H1 (cell line): ENCODE measurements at regions not wholly inside any gene's neighbourhood (a gene's known extent, or its start where the extent isn't known, plus 50 kb on each side); places are given as distances from the start of the nearest gene placed in this dataset.

Experiments
- CTCF ChIA-PET: fragments of 300-600 bp; sonication (Branson Sonifier 250); formaldehyde crosslinking; loops from one replicate; lab custom pipeline; 2021; ENCODE audit not compliant: partially characterized antibody; lab: Charles Lee
- POLR2A ChIA-PET: fragments of 300-600 bp; sonication (Branson Sonifier 250); formaldehyde crosslinking; loops from one replicate; lab custom pipeline; 2021; ENCODE audit warnings: inconsistent platforms; ENCODE audit not compliant: partially characterized antibody; lab: Charles Lee
- DNase-seq, 2 experiments: peaks; one replicate each; pipeline versions ENCODE4 v3.0.0 to v3.0.0-alpha.2; 2010 to 2022; ENCODE audit warnings: low spot score in 2 of 2, low read depth in 1 of 2, mixed read lengths in 1 of 2
- FAIRE-seq: peaks from 2 replicates; lab custom pipeline; 2011; peaks lifted over from hg19 to GRCh38; lab: Jason Lieb, UNC
- H2AFZ ChIP-seq: 2 replicates; pipeline ENCODE4 v1.8.1; 2012; ENCODE audit warnings: low read length, inconsistent platforms
- H2AK5ac ChIP-seq: 2 replicates; pipeline ENCODE4 v1.6.1; 2013; ENCODE audit warnings: low read depth, low read length
- H2BK120ac ChIP-seq: replicated peaks from 2 replicates; pipeline ENCODE3; 2013; ENCODE audit warnings: low read depth, low read length, inconsistent platforms
- H2BK12ac ChIP-seq: 2 replicates; pipeline ENCODE4 v1.6.1; 2013; ENCODE audit warnings: low read depth, low read length
- H2BK15ac ChIP-seq: 2 replicates; pipeline ENCODE4 v1.6.1; 2013; ENCODE audit warnings: low read length
- H2BK20ac ChIP-seq: 2 replicates; pipeline ENCODE4 v1.6.1; 2013; ENCODE audit warnings: low read length
- H2BK5ac ChIP-seq: 2 replicates; pipeline ENCODE4 v1.6.1; 2013; ENCODE audit warnings: low read depth, low read length
- H3K14ac ChIP-seq: 2 replicates; pipeline ENCODE4 v1.6.1; 2013; ENCODE audit warnings: inconsistent platforms; ENCODE audit not compliant: insufficient read length
- H3K18ac ChIP-seq: 2 replicates; pipeline ENCODE4 v1.6.1; 2013; ENCODE audit warnings: low read length; ENCODE audit errors: extremely low read depth
- H3K23ac ChIP-seq: 2 replicates; pipeline ENCODE4 v1.6.1; 2013; ENCODE audit warnings: inconsistent platforms; ENCODE audit not compliant: insufficient read length
- H3K23me2 ChIP-seq: 2 replicates; pipeline ENCODE4 v1.6.1; 2013; ENCODE audit warnings: low read depth, low read length
- H3K27ac ChIP-seq: 2 replicates; pipeline ENCODE4 v1.6.1; 2011; ENCODE audit warnings: low read depth, low read length, inconsistent platforms
- H3K27me3 ChIP-seq, 4 experiments: replicated peaks in 1 of 4; 1 replicate in 1 of 4; 2 replicates in 3 of 4; pipeline versions ENCODE4 v1.6.1 to v1.8.1; 2011 to 2013; ENCODE audit warnings: low read length in 3 of 4, mild to moderate bottlenecking in 3 of 4, inconsistent platforms in 2 of 4, mixed read lengths in 2 of 4, moderate library complexity in 1 of 4; ENCODE audit not compliant: control insufficient read depth in 3 of 4, insufficient read depth in 3 of 4; ENCODE audit errors: extremely low read depth in 1 of 4
- H3K36me3 ChIP-seq, 4 experiments: 2 replicates each; pipeline versions ENCODE4 v1.6.1 to v1.8.1; 2011 to 2013; ENCODE audit warnings: mild to moderate bottlenecking in 4 of 4, low read length in 3 of 4, moderate library complexity in 2 of 4, control low read depth in 1 of 4, inconsistent platforms in 1 of 4; ENCODE audit not compliant: insufficient read depth in 4 of 4, control insufficient read depth in 2 of 4
- H3K4ac ChIP-seq: replicated peaks from 2 replicates; pipeline ENCODE3; 2013; ENCODE audit warnings: low read length, low read depth, mixed read lengths, inconsistent platforms; ENCODE audit not compliant: insufficient read length
- H3K4me1 ChIP-seq, 4 experiments: replicated peaks in 1 of 4; 1 replicate in 1 of 4; 2 replicates in 3 of 4; pipeline versions ENCODE4 v1.6.1 to v1.8.1; 2011 to 2013; ENCODE audit warnings: low read length in 3 of 4, inconsistent platforms in 2 of 4, mixed read lengths in 1 of 4; ENCODE audit not compliant: insufficient read depth in 4 of 4, control insufficient read depth in 3 of 4
- H3K4me2 ChIP-seq, 2 experiments: 2 replicates each; pipeline versions ENCODE4 v1.6.1 to v1.8.1; 2011 to 2013; ENCODE audit warnings: low read depth in 2 of 2, low read length in 2 of 2, control low read depth in 1 of 2, inconsistent platforms in 1 of 2, mild to moderate bottlenecking in 1 of 2; ENCODE audit not compliant: insufficient read depth in 1 of 2
- H3K4me3 ChIP-seq, 4 experiments: fragments of 200-600, 300-600 bp in 1 of 4; sonication (generic), shearing (Covaris generic), sonication (Bioruptor Twin) in 1 of 4; 2 replicates each; pipeline versions ENCODE4 v1.5.1 to v1.8.1; 2011 to 2016; ENCODE audit warnings: low read length in 4 of 4, low read depth in 3 of 4, control low read depth in 2 of 4, inconsistent platforms in 2 of 4, mild to moderate bottlenecking in 2 of 4, mixed read lengths in 1 of 4, moderate library complexity in 1 of 4; ENCODE audit not compliant: insufficient read depth in 2 of 4; ENCODE audit errors: extremely low read depth in 1 of 4
- H3K56ac ChIP-seq: replicated peaks from 2 replicates; pipeline ENCODE3; 2013; ENCODE audit warnings: low read depth, mild to moderate bottlenecking, mixed read lengths, low read length, inconsistent platforms; ENCODE audit not compliant: insufficient read length
- H3K79me1 ChIP-seq: 2 replicates; pipeline ENCODE4 v1.6.1; 2013; ENCODE audit warnings: low read depth, low read length, control low read depth
- H3K79me2 ChIP-seq, 2 experiments: 2 replicates each; pipeline versions ENCODE4 v1.6.1 to v1.8.1; 2012 to 2013; ENCODE audit warnings: low read length in 2 of 2, mild to moderate bottlenecking in 2 of 2, inconsistent platforms in 1 of 2; ENCODE audit not compliant: insufficient read depth in 2 of 2, control insufficient read depth in 1 of 2
- H3K9ac ChIP-seq, 4 experiments: replicated peaks in 1 of 4; 1 replicate in 1 of 4; 2 replicates in 3 of 4; pipeline versions ENCODE4 v1.6.1 to v1.8.1; 2011 to 2013; ENCODE audit warnings: low read depth in 3 of 4, low read length in 3 of 4, control low read depth in 2 of 4, mild to moderate bottlenecking in 2 of 4, moderate library complexity in 2 of 4, inconsistent platforms in 1 of 4; ENCODE audit errors: extremely low read depth in 1 of 4
- H3K9me3 ChIP-seq, 2 experiments: 2 replicates each; pipeline versions ENCODE4 v1.6.1 to v1.8.1; 2012 to 2013; ENCODE audit warnings: mild to moderate bottlenecking in 2 of 2, moderate library complexity in 2 of 2, control low read depth in 1 of 2, inconsistent platforms in 1 of 2, low read depth in 1 of 2, low read length in 1 of 2, mixed read lengths in 1 of 2; ENCODE audit not compliant: insufficient read depth in 2 of 2
- H4K20me1 ChIP-seq, 2 experiments: replicated peaks in 1 of 2; 2 replicates each; pipeline versions ENCODE3 to v1.8.1; 2011 to 2013; ENCODE audit warnings: inconsistent platforms in 2 of 2, low read length in 2 of 2, mild to moderate bottlenecking in 1 of 2; ENCODE audit not compliant: insufficient read depth in 2 of 2, control insufficient read depth in 1 of 2
- H4K5ac ChIP-seq: 2 replicates; pipeline ENCODE4 v1.6.1; 2013; ENCODE audit warnings: low read length, low read depth, mixed read lengths, inconsistent platforms; ENCODE audit not compliant: insufficient read length
- H4K8ac ChIP-seq: 2 replicates; pipeline ENCODE4 v1.8.0; 2013; ENCODE audit warnings: mild to moderate bottlenecking, moderate library complexity, low read length, inconsistent platforms; ENCODE audit not compliant: insufficient read depth; ENCODE audit errors: extremely low read depth
- H4K91ac ChIP-seq: replicated peaks from 2 replicates; pipeline ENCODE3; 2013; ENCODE audit warnings: low read length, mixed read lengths, inconsistent platforms; ENCODE audit not compliant: insufficient read length
- EGR1 ChIP-seq: IDR thresholded peaks from 2 replicates; pipeline ENCODE4 v1.6.1; 2011; ENCODE audit warnings: low read depth, low read length, borderline replicate concordance
- NRF1 ChIP-seq: IDR thresholded peaks from 2 replicates; pipeline ENCODE4 v1.6.1; 2011; ENCODE audit warnings: mild to moderate bottlenecking, low read depth, low read length, improper control_type of control experiment
- POLR2A ChIP-seq, 2 experiments: IDR thresholded peaks; 1 replicate in 1 of 2; 2 replicates in 1 of 2; pipeline ENCODE4 v1.6.1; 2011; ENCODE audit warnings: low read depth in 2 of 2, low read length in 2 of 2, mild to moderate bottlenecking in 2 of 2; ENCODE audit errors: control extremely low read depth in 1 of 2
- WGBS, 2 experiments: shearing (Covaris generic) in 1 of 2; methylation state at CpG; one replicate each; pipeline versions ENCODE4 v1.1.6 to v1.1.7; 2013 to 2015; ENCODE audit warnings: low lambda C conversion rate in 2 of 2, mixed read lengths in 2 of 2, inconsistent platforms in 1 of 2, low coverage in 1 of 2, missing lambda C conversion rate in 1 of 2; ENCODE audit not compliant: insufficient replicate concordance in 2 of 2, insufficient coverage in 1 of 2, insufficient read length in 1 of 2; ENCODE audit errors: extremely low coverage in 1 of 2, missing lambda C conversion rate in 1 of 2; 5-methylcytosine and 5-hydroxymethylcytosine counted together
- TF ChIP-seq, protein P1 (sequence below): IDR thresholded peaks from 2 replicates; pipeline ENCODE4 v1.6.1; 2011; ENCODE audit warnings: low read depth, mild to moderate bottlenecking, low read length; ENCODE audit not compliant: insufficient read depth

DNA sequence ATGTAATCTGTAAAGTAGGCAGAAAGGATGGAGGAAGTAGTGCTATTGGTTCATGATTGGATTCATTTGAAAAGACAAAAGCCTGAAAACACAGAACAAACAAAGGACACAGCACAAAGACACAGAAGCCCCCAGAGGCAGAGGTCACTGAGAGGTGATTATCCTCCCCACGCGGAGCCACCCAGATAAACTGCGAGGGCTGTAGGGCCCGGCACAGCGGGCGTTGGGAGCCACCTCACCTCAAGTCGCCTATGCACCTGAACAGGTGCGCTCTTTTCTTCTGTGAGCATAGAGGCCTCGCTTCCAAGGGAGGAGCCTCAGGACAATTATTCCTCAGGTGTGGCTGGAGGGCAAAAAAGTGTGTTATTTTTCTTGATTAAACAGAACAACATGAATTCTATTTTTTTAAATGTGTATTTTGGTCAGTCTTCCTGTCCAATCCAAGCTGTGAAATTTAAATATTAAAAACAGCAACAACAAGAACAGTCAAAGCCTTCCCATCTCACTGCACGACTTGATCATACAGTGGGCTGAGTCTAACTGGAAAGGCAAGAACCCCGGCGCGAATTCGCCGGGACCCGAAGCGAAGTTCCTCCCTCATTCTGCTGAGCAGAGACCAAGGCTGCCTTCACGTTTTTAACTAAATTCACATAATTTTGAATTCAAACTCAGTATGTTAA is 205.3 kb downstream of the THBS2 start:
- H2BK15ac ChIP-seq, result no peak overlapping the region
- no peak overlapping the region for H3K9ac ChIP-seq
- FAIRE-seq, result no peak
- no peak overlapping the region for H2BK12ac ChIP-seq
- H2AFZ ChIP-seq, result no peak overlapping the region
- H2BK5ac ChIP-seq, result no peak overlapping the region
- no peak overlapping the region for H3K4ac ChIP-seq
- POLR2A ChIA-PET, result no interaction called here
- DNase-seq, result no peak
- H3K9me3 ChIP-seq, result no peaks in the 10 kb centered on the region
- 92% methylated on average over 18 of the region's 18 CpGs; no CpG with 5 or more reads in 1 of the 2 experiments for WGBS, 2 experiments
- no peaks in the 10 kb centered on the region for H3K27me3 ChIP-seq
- no peaks in the 10 kb centered on the region for H4K20me1 ChIP-seq
- CTCF ChIA-PET, result no interaction called here
- H3K27ac ChIP-seq, result no peak overlapping the region
- TF ChIP-seq EGR1, result no peak
- no peak for TF ChIP-seq NRF1
- TF ChIP-seq, protein P1, sequence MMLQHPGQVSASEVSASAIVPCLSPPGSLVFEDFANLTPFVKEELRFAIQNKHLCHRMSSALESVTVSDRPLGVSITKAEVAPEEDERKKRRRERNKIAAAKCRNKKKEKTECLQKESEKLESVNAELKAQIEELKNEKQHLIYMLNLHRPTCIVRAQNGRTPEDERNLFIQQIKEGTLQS, result no peak
- no peak for TF ChIP-seq POLR2A (IDR thresholded peaks at IDR 0.05; ENCODE audit: control extremely low read depth in 1 of 2, low read depth in 2 of 2, low read length in 2 of 2)
- TF ChIP-seq, all 59 proteins: peak for 0
- Histone ChIP-seq H3K4me2 (no peak overlapping the region), H2BK20ac (no peak overlapping the region), H4K5ac (no peak overlapping the region), H3K23me2 (no peaks in the 10 kb centered on the region; the same call in 1 of the 2 replicates), H3K18ac (no peak overlapping the region), H4K91ac (no peak overlapping the region), H3K79me2 (no peaks in the 10 kb centered on the region), H3K23ac (no peak overlapping the region), H2AK5ac (no peak overlapping the region), H4K8ac (no peak overlapping the region), H3K56ac (no peak overlapping the region), H3K4me3 (no peak overlapping the region), H3K14ac (no peak overlapping the region), H2BK120ac (no peak overlapping the region), H3K79me1 (no peaks in the 10 kb centered on the region), H3K36me3 (no peaks in the 10 kb centered on the region), H3K4me1 (no peaks in the 10 kb centered on the region)
